SIG-M5 treated with dmso at 0.1 percent for 504 hours (cell line): ENCODE measurements at regions not wholly inside any gene's neighbourhood (a gene's known extent, or its start where the extent isn't known, plus 50 kb on each side); places are given as distances from the start of the nearest gene placed in this dataset.

Experiments used
- DNase-seq: peaks from one replicate; lab custom pipeline; 2025; ENCODE audit not compliant: unreplicated experiment; lab: John Stamatoyannopoulos, UW

DNA sequence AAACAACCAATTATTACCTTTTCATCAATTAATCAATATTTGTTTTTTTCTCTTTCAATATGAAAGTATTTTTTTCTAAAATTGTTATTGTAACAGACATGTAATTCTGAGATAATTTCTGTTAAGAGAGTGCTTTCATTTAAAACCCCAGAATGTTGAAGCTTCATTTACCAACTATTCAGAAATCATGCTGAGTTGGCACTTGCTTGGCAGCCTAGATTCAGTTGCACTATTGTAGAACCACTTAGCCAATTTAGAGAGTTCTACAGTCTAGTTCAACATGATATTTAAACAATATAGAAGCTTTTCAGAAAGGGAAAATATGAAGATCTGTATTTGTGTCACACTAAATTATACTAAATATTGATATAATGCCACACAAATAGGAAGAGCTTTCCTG is 56.1 kb upstream of the NKAIN2 start:
- no peak for DNase-seq

DNA sequence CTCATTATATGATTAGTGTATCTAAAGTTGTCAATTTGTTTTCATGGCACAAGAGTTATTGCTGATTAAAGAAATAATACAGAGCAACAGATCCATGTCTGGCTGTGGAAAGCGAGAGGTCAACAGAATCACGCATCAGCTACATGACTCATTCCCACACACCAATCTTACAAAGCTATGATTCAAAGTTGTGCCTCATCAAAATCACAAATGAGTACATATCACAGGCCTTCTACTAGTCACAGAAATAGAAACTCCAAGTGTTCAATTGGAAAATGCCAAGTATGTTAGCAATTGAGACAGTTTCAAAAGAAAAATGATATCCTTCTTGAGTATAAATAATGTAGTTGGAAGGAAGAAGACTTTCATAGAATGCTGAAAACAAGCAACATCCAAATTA is 57.8 kb upstream of the NKAIN2 start:
- no peak for DNase-seq

DNA sequence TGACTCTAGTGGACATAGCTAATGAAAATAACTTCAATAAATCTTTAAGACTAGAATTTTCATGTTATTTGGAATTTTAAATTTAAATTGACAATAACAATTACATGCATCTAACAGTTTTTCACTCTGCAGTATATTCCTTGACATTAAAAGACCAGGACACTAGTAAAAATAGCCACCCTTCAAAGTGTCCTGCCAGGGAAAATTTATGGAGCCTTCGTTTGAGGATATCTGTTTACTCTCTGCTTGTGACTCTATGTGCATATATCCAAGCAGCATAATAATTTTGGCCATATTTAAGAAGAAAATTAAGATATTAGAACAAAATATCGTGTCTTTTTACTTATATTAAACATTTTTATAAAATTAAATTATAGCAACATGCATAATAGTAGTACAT is 58.8 kb upstream of the NKAIN2 start:
- DNase-seq = no peak

DNA sequence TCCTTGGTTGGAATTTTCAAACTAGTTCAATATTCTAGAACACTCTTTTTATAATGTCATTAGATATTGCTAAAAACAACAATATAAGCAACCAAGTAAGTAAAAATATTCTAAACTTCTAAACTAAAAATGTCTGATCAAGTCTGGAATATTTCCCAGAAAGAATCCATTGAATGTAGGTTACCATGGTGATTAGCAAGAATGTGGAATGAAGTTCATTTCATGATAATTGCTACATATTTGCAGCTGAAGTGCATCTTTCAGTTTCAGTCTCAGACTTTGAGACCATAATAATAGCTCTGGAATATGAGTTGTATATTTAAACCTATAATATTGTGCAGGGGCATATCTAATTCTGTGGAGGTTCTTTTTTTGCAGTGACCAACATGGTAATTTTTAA is 61.0 kb upstream of the NKAIN2 start:
- no peak for DNase-seq

DNA sequence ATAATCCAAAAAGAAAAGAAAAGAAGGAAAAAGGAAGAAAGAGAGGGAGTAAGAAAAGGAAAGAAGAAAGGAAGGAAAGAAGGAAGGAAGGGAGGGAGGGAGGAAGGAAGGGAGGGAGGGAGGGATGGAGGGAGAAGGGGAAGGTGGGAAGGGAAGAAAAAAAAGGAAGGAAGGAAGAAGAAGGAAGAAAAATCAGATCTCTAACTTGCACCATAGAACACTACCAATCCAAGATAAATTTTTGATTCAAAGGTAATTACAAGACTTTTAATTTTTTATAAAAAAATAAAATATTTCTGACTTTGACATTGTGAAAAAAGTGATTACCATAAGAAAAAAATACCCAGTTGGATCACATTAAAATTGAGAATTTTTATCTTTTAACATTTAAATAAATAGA is 70.5 kb upstream of the NKAIN2 start:
- no peak for DNase-seq

DNA sequence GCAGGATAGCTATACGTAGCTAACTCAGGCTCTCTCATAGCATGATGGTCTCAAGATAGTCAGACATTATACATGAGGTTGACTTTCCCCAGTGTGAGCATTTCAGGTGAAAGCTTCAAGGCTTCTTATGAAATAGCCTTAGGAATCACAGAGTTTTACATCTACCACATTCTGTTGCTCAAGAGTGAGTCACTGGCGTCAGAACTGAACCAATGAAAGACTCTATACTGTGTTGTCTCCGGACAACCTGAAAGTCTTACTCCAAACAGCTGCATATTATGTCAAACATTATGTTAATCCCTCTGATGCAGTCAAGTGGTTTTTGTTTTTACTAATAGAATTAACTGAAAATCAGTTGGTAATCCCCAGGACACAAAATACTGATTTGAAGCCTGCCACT is 79.8 kb upstream of the TRDN start:
- no peak for DNase-seq

DNA sequence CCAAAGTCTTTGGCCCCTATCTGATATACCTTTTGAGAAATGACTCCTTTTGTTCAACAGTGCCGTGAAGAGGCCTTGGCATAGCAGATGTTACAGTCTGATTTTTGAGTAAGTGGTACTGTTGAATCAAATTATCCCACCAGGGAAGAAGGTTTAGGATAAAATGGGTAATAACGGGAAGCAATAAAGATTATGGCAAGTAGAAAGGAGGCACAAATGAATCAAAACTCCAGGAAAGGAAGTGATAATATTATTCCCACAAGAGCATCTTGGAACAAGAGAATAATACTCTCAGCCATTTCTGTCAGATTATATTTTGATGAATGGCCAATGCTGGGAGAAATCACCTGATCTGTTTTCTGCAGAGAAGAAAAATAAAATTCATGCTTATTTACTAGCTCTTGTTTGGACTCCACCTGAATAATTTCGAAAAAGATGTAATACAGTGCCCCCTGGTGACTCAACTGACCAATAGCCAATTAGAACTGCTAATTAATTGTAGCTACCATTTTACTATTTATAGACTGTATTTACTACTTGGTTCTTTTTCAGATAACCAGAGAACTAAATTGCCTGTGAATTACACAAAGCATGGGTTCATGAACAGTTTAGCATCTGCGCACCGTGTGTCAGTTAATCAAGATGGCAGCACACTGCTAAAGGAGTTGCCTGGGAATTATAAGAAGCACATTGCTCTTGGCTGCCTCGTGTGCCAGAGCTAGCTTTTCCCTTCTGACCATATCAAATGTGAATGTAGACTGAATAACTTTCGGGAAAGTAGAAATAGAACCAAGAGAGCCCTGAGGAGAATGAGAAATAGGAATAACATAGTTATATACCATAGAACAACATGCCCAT is 78.5 kb upstream of the TRDN start:
- peak; percentile 7 for DNase-seq

DNA sequence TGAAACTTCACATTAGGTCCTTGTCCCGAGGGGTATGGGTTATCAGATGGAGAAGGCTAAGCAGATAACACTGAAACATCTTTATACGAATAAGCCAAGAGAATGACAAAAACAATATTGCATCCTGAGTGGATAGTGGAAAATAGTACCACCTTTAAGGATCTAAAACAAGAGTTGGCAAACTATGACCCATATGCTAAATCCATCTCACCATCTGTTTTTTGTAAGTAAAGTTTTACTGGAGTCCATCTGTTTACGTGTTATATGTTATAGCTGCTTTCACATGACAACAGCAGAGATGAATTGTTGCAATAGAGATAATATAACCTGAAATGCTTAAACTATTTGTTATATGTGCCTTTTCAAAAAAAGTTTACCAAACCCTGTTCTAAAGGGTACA is 76.1 kb upstream of the TRDN start:
- DNase-seq = no peak

DNA sequence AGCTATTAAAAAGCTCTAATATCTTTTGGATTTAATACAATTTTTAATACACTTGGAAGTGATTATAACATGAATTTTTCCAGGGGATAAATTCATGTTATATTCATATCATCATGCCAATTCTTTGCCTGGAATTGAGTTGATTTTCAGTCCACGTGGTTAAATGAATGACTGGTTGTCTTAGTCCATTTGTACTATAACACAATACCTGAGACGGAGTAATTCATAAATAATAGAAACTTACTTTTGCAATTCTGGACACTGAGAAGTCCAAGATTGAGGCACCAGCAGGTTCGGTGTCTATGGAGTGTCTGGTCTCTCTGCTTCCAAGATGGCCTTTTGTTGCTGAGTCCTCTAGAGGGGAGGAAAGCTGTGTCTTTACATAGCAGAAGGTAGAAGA is 66.2 kb upstream of the TRDN start:
- DNase-seq = no peak

DNA sequence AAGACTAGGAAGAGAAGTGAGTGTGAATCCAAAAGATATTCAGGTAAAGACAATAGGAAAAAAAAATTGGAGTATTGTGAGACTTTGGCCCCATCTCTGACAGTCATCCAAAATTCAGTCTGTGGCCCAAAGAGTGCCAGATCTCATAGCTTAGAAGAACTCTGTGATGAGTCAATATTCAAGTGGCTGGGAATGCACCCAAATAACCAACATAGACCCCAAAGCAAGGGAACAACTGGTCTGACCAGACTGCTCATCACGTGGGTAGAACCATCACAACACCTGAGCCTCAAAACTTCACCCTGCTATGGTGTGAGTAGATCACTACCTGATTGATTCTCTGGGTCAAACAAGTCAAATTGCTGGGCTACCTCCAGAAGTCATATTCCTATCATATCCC is 51.1 kb upstream of the TRDN start:
- no peak for DNase-seq
